ENCODE measurements at regions not wholly inside any gene's neighbourhood (a gene's known extent, or its start where the extent isn't known, plus 50 kb on each side); places are given as distances from the start of the nearest gene placed in this dataset.
"Not testable (repeated sequence)": the region's sequence is repeated elsewhere in the genome, so short reads cannot be mapped to it uniquely, and the experiment has no call there.

- DNase-seq (ENCODE audit: low read depth) = no peak
Observed at GRCh38 chrX:136975684-136976470, 57.9 kb downstream of the GPR101 start.

- DNase-seq (ENCODE audit: low read depth) = no peak
Observed at GRCh38 chrX:136967966-136968365, 65.8 kb downstream of the GPR101 start.

DNA sequence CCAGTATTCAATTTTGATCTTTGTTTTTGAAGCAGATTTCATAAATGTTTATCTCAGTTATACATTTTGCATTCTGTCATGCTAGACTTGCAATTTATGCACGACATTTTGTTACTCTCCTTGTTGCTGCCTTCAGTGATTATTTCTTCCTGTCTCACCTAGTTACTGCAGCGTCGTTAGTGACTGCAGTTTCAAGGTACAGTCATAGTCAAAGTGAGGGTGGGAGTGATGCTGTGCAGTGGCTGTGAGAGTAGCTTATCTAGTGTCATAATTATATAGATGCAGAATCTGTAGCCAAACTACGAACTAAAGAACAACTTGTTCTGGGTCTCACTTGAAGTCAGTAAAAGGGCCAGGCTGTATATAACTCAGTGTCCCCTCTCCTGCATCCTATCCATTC lies 69.8 kb downstream of the GPR101 start:
- DNase-seq (ENCODE audit: low read depth) = no peak

GRCh38 chrX:136961594-136962135 lies 72.1 kb downstream of the GPR101 start:
- no peak for DNase-seq (ENCODE audit: low read depth)

DNA sequence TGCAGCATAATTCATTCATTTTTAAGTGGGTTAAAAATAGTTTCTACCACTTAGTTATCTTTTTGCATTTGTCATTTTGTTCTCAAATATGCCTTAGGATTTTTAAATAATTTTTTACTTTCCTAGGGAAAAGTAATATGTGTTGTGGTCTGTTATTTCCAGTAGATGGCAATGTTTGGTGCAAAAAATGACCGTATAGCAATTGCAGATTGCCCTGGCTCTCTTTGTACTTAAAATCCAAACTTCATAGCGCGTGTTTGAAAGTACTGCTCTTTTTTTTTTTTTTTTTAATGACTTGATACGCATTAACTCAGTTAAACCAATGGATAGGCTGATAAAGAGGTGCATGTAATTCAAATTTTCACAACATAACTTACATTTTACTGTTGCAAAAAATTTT lies 74.4 kb upstream of the RBMX start:
- DNase-seq (ENCODE audit: low read depth) = no peak

DNA sequence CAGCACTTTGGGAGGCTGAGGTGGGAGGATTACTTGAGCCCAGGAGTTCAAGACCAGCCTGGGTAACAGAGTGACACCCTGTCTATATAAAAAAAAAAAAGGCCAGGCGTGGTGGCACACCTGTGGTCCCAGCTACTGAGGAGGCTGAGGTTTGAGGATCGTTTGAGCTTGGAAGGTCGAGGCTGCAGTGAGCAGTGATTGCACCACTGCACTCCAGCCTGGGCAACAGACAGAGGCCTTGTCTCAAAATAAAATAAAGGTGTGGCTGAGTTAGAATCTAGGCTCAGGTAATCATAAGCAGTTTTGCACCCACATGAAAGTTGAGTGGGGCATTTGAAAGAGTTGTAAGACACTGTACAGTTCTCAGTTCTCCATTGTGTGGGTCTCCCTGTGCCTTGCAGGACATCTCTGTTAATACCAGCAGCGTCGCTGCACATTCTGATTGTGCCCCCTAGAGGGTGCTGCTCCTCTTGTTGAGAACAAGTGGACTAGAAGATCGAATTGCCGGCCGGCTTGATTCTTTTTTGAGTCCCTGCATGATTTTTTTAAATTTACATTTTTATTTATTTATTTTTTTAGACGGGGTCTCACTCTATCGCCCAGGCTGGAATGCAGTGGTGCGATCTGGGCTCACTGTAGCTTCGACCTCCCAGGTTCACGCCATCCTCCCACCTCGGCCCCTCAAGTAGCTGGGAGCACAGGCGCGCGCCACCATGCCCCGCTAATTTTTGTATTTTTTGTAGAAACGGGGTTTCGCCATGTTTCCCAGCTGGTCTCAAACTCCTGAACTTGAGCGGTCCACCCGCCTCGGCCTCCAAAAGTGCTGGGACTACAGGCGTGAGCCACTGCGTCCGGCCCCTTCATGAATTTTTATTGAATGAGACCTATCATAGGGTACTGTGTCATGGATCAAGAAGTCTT lies 73.6 kb upstream of the RBMX start:
- peak; percentile 3 for DNase-seq (ENCODE audit: low read depth)

- no peak for DNase-seq (ENCODE audit: low read depth)
Observed at GRCh38 chrX:136950211-136950610, 69.7 kb upstream of the RBMX start.

GRCh38 chrX:136941396-136942337 lies 61.1 kb upstream of the RBMX start:
- DNase-seq (ENCODE audit: low read depth) = no peak

GRCh38 chrX:136936183-136936549 lies 55.6 kb upstream of the RBMX start:
- no peak for DNase-seq (ENCODE audit: low read depth)

DNA sequence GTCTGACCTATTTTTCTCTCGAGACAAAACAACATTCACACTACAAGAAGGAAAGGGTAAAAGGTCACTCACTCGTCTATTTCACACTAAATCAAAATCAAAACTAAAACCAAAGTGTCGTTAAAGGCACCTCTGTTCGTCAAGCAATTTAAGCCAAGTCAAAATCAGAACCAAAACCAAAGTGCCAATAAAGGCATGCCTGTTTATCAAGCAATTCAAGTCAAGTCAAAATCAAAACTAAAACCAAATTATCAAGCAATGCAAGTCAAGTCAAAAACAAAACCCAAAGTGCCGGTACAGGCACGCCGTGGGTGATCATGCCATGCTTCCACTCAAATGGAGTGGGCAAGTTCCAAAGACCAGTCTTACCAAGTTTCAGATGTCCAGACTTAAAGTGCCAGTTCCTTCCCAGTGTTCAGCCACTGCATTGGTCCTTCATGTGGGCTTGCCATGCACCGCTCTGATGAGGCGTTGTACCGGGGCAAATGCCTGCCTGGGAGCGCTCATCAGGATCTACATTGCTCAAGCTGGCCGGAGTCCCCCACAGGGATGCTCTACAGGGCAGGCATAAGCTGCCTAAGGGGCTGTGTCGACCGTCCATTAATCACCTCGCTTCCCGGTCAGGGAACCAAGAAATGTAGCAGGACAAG lies 55.1 kb upstream of the RBMX start:
- DNase-seq (ENCODE audit: low read depth) = not testable (repeated sequence)

- not testable (repeated sequence) for DNase-seq (ENCODE audit: low read depth)
Observed at GRCh38 chrX:136934652-136935051, 54.1 kb upstream of the RBMX start.

- no peak for DNase-seq (ENCODE audit: low read depth)
Observed at GRCh38 chrX:136933611-136934145, 53.2 kb upstream of the RBMX start.

GRCh38 chrX:136931661-136932060 lies 51.1 kb upstream of the RBMX start:
- DNase-seq (ENCODE audit: low read depth) = no peak

All from activated gamma-delta T cell treated with anti-CD3 and anti-CD28 coated beads, Interleukin-2, amount 50 U/mL, for 16 hours (primary cell).